Nephron (organoid): ENCODE measurements at regions not wholly inside any gene's neighbourhood (a gene's known extent, or its start where the extent isn't known, plus 50 kb on each side); places are given as distances from the start of the nearest gene placed in this dataset.

Experiments
- H3K27ac Mint-ChIP-seq, 3 experiments: 2 replicates each; pipeline ENCODE4 v1.8.0; 2020; ENCODE audit warnings: mixed read lengths in 3 of 3, mild to moderate bottlenecking in 2 of 3, moderate library complexity in 1 of 3
- H3K27me3 Mint-ChIP-seq: 2 replicates; pipeline ENCODE4 v1.8.0; 2021; ENCODE audit warnings: low read depth, mild to moderate bottlenecking, moderate library complexity, mixed read lengths
- H3K36me3 Mint-ChIP-seq: 2 replicates; pipeline ENCODE4 v1.8.0; 2020; ENCODE audit warnings: low read depth, mixed read lengths
- H3K4me1 Mint-ChIP-seq: 2 replicates; pipeline ENCODE4 v1.8.0; 2020; ENCODE audit warnings: mixed read lengths
- H3K4me3 Mint-ChIP-seq, 3 experiments: 2 replicates each; pipeline ENCODE4 v1.8.0; 2020; ENCODE audit warnings: mild to moderate bottlenecking in 3 of 3, mixed read lengths in 3 of 3, moderate library complexity in 2 of 3
- H3K9me3 Mint-ChIP-seq: 2 replicates; pipeline ENCODE4 v1.8.0; 2020; ENCODE audit warnings: mixed read lengths
- TF ChIP-seq, protein P1 (sequence below), 3 experiments: fragments of 200-600 bp; sonication (generic); IDR thresholded peaks; one replicate each; pipeline ENCODE4 v1.5.0; 2021; ENCODE audit warnings: antibody characterized with exemption in 3 of 3; ENCODE audit not compliant: unreplicated experiment in 3 of 3

DNA sequence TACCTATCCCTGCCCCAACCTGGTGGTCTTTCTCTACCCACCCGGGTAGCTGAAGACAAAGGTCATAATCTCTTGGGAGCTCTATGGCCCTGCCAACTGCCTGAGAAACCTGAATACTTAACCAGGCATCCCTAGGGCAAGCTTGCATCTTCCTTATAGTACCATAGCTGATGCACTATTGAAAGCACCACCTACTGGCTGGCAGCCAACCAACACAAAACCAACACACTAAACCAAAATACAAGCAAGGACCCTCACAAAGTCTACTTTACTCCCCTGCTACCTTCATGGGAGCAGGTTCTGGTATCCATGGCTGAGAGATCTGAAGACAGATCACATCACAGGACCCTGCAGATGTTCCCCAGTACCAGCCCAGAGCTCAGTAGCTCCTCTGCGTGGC, 171.8 kb upstream of the TAS2R1 start:
- Mint-ChIP-seq H3K4me3 (no peak overlapping the region), H3K27me3 (peaks cover 4% of the 10 kb centered on the region), H3K4me1 (peaks cover 10% of the 10 kb centered on the region), H3K36me3 (peaks cover 6% of the 10 kb centered on the region), H3K9me3 (peaks cover 31% of the 10 kb centered on the region), H3K27ac (no peak overlapping the region)
- TF ChIP-seq, protein P1, sequence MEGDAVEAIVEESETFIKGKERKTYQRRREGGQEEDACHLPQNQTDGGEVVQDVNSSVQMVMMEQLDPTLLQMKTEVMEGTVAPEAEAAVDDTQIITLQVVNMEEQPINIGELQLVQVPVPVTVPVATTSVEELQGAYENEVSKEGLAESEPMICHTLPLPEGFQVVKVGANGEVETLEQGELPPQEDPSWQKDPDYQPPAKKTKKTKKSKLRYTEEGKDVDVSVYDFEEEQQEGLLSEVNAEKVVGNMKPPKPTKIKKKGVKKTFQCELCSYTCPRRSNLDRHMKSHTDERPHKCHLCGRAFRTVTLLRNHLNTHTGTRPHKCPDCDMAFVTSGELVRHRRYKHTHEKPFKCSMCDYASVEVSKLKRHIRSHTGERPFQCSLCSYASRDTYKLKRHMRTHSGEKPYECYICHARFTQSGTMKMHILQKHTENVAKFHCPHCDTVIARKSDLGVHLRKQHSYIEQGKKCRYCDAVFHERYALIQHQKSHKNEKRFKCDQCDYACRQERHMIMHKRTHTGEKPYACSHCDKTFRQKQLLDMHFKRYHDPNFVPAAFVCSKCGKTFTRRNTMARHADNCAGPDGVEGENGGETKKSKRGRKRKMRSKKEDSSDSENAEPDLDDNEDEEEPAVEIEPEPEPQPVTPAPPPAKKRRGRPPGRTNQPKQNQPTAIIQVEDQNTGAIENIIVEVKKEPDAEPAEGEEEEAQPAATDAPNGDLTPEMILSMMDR (IDR thresholded peaks at IDR 0.05; ENCODE audit: unreplicated experiment in 3 of 3): no peak

GRCh38 chr5:9799606-9800005, 169.5 kb upstream of the TAS2R1 start:
- no peak overlapping the region for H3K4me3 Mint-ChIP-seq
- peaks cover 6% of the 10 kb centered on the region for H3K36me3 Mint-ChIP-seq
- peaks cover 18% of the 10 kb centered on the region for H3K9me3 Mint-ChIP-seq
- H3K4me1 Mint-ChIP-seq: peaks cover 10% of the 10 kb centered on the region
- peaks cover 17% of the 10 kb centered on the region for H3K27me3 Mint-ChIP-seq
- TF ChIP-seq, protein P1 (IDR thresholded peaks at IDR 0.05; ENCODE audit: unreplicated experiment in 3 of 3): no peak
- peak overlapping the region; percentile 32 to 70 (median 39) for H3K27ac Mint-ChIP-seq

GRCh38 chr5:9790276-9790675, 160.1 kb upstream of the TAS2R1 start:
- TF ChIP-seq, protein P1 (IDR thresholded peaks at IDR 0.05; ENCODE audit: unreplicated experiment in 3 of 3): no peak
- no peaks in the 10 kb centered on the region for H3K36me3 Mint-ChIP-seq
- no peaks in the 10 kb centered on the region for H3K9me3 Mint-ChIP-seq
- H3K4me3 Mint-ChIP-seq: no peak overlapping the region
- H3K27ac Mint-ChIP-seq: no peak overlapping the region
- no peaks in the 10 kb centered on the region for H3K4me1 Mint-ChIP-seq
- H3K27me3 Mint-ChIP-seq: peaks cover 11% of the 10 kb centered on the region

DNA sequence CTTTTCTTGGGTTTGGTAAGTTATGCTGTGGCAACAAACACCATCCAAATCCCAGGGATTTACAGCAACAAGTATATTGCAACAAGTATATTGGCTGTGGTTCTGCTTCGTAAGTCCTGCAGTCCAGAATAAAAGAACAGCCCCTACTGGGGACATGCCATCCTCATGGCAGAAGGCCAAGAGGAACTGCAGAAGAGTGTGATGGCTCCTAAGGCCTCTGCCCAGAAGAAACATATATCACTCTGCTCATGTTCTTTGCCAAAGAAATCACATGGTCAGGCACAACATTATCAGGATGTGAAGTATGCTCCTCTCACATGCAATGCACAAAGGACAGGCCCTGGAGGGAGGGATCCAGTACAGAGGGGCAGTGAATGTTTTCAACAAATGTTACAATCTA, 159.6 kb upstream of the TAS2R1 start:
- TF ChIP-seq, protein P1 (IDR thresholded peaks at IDR 0.05; ENCODE audit: unreplicated experiment in 3 of 3): no peak
- Mint-ChIP-seq H3K4me1 (no peaks in the 10 kb centered on the region), H3K27ac (no peak overlapping the region), H3K4me3 (no peak overlapping the region), H3K9me3 (no peaks in the 10 kb centered on the region), H3K27me3 (peaks cover 11% of the 10 kb centered on the region), H3K36me3 (no peaks in the 10 kb centered on the region)

- H3K9me3 Mint-ChIP-seq: peaks cover 1% of the 10 kb centered on the region
- peaks cover 3% of the 10 kb centered on the region for H3K4me1 Mint-ChIP-seq
- TF ChIP-seq, protein P1 (IDR thresholded peaks at IDR 0.05; ENCODE audit: unreplicated experiment in 3 of 3): no peak
- H3K27me3 Mint-ChIP-seq: peaks cover 10% of the 10 kb centered on the region
- no peak overlapping the region for H3K27ac Mint-ChIP-seq
- no peaks in the 10 kb centered on the region for H3K36me3 Mint-ChIP-seq
- H3K4me3 Mint-ChIP-seq: no peak overlapping the region
Observed at GRCh38 chr5:9787861-9788600, 157.9 kb upstream of the TAS2R1 start.
